OCI-M2 (cell line): ENCODE measurements at regions not wholly inside any gene's neighbourhood (a gene's known extent, or its start where the extent isn't known, plus 50 kb on each side); places are given as distances from the start of the nearest gene placed in this dataset.

Experiments
- DNase-seq: peaks from one replicate; lab custom pipeline; 2025; ENCODE audit not compliant: unreplicated experiment; lab: John Stamatoyannopoulos, UW

DNA sequence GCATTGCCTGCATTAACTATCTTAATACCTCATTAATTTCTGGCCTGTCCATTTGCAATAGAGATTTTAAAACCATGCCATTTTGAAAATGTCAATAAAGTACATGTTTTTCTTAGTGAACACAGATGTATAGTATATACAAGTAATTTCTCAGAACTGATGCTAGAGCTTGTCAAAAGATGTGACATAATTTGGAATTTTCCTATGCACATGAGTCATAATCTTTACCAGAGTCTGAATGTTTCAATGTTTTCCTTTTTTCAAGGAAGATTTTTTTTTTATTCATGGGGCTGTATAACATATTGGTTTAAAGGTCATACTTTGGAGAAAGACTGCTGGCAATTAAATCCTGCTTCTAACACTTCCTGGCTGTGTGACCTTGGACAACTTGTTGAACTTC, 1347.5 kb upstream of the ADGRB3 start:
- DNase-seq: no peak

DNA sequence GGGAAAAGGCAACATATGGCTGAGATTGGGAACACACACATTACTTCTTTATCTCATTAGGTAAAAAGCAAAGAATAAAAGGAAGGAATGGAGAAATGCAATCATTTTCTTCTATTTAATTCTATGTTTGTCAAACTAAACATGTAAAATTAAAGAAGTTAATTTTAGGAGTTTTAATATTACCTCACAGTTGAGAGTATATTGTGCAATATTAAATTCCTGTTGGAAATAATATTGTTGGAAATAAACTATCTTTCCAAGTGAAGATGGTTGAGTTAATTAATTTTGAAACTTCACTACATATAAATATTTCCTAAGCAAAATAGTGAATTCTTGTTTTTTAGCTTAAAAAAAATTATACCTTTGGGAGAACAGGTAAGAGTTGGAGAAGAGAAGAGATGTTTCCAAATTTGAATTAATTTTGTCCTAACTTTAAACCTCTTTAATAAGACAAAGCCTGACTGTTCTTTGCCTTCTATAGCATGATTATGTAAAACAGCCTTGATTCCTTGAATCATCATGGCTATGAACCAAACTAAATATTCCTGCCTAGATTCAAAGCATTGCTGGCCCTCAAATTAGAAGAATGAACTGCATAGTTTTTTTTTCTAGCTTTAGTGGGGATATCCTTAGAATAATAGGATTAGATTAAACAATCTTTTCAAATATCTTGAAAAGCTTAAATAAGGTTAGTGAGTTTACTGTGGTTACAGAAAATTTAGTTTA, 1349.1 kb upstream of the ADGRB3 start:
- no peak for DNase-seq

DNA sequence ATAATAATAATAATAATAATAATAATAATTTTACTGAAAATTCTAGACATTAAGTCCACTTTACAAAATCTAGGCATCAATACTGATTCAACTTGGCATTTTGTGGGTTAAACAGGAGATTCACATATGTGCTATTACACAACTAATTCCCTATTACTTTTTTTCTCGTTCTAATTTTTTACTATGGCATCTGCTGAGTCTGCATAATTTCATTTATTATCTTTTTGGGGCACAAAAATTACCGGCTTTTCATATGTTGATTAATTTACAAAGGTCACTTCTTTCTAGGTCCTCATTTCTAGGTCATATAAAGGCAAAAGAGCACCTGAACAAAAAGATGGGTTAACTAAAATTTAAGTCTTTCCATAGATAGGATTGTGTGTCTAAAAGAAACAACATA, 1357.8 kb upstream of the ADGRB3 start:
- DNase-seq: no peak

DNA sequence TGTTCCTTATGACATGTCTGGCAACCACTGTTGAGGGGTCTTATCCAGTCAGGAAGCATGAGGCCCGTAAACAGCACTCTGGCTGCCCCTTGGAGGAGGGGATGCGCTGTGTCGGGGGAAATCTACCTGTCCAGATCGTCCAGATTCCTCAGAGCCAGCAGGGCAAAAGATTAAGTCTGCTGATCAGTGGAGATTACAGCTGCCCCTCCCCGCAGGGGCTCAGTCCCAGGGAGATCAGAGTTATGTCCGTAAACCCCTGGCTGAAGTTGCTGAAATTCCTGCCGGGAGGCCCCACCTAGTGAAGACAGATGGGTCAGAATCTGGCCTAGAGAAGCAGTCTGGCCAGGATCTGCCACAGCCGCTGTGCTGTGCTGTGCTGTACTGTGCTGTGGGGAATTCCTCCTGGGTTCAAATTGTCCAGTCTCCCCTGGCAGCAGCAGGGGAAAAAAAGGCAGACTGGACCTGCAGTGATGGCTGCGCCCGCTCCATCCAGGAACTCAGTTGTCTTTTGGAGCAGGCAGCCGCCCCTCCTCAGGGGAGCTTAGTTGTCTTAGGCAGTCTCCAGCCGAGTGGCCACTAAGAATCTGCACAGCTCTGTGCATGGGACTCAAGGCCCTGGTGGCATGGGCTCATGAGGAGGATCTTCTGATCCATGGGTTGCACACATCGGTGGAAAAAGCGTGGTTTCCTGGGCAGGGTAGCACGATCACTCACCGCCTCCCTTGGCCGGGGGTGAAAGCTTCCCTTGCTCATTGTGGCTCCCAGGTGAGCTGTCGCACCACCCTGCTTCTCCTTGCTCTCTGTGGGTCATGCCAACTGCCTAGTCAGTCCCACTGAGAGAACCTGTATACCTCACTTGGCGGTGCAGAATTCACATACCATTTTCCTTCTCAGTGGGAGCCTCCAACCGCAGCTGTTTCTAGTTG, 1368.8 kb upstream of the ADGRB3 start:
- DNase-seq: no peak

DNA sequence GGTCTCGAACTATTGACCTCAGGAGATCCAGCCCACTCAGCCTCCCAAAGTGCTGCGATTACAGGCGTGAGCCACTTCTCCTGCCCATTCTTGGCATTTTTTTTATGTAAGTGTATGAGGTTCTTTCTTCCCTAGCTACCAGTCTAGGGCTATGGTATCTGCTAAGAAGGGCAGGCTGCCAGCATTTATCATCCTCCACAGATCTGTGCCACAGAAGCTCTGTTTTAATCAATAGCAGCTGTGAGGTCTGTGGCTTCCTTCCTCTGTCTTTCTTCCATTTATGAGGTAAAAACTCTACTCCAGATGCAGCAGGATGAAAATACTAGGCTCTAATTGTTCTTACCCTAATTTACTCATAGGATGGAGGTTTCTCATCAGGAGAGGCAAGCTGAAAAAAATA, 1382.4 kb upstream of the ADGRB3 start:
- no peak for DNase-seq

DNA sequence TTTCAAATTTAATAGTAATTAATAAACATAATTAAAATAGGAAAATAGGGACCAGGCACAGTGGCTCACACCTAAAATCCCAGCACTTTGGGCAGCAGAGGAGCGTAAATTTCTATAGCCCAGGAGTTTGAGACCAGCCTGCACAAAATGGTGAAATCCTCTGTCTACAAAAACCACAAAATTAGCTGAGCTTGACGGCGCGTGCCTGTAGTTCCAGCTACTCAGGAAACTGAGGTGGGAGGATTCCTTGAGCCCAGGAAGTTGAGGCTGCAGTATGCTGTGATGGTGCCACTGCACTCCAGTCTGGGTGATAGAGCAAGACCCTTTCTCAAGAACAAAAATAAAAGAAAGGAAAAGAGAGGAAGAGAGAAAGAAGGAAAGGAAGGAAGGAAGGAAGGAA, 1387.0 kb upstream of the ADGRB3 start:
- DNase-seq: no peak

DNA sequence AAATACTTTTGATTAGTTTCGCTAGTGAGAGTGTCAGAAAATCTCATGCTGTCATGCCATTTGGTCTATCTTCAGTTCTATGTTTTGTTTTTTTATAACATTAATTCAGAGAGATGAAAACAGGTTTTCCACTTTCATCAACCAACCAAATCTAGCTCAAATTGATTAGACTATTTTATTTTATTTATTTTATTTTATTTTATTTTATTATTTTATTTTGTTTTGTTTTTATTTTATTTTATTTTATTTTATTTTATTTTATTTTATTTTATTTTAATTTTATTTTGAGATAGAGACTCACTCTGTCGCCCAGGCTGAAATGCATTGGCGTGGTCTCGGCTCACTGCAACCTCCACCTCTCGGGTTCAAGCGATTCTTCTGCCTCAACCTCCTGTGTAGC, 1391.0 kb upstream of the ADGRB3 start:
- no peak for DNase-seq

DNA sequence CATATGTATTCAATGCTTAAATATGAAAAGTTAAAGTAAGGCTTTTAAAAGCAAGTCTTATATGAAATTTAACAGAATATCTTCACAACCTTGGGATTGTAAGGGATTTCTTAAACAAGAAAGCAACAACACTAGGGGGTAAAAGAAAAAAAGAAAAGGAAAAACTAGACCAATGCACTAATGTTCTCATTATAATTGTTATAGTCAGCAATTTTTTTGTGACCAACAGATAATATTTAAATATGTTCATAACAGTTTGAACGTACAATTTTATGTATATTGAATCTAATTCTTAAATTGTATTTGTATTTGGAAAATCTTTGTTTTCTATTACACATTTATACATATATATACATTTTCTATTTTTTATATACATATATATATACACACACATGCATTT, 1397.8 kb upstream of the ADGRB3 start:
- DNase-seq: no peak

DNA sequence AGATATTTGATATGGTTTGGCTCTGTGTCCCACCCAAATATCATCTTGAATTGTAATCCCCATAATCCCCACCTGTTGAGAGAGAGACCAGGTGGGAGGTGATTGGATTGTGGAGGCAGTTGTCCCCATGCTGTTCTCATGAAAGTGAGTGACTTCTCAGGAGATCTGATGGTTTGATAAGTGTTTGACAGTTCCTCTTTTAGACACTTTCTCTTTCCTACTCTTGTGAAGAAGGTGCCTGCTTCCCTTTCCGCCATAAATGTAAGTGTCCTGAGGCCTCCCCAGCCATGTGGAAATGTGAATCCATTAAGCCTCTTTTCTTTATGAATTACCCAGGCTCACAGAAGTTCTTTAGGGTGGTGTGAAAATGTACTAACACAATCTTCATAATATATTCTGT, 1404.0 kb upstream of the ADGRB3 start:
- no peak for DNase-seq

DNA sequence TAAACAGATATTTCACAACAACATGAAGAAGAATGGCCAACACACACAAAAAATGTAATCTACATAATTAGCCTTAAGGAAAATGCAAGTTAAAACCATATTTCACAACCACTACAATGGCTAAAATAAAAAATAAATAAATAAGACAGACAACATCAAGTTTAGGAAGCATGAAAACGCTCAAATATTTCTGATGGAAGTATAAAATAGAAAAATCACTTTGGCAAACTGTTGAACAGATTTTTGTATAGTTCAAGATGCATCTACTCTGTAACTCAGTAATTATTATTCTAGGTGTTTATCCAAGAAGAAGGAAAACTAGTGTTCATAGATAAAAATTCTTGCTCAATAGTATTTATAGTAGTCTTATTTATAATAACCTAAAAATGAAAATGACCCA, 1410.1 kb upstream of the ADGRB3 start:
- DNase-seq: no peak

DNA sequence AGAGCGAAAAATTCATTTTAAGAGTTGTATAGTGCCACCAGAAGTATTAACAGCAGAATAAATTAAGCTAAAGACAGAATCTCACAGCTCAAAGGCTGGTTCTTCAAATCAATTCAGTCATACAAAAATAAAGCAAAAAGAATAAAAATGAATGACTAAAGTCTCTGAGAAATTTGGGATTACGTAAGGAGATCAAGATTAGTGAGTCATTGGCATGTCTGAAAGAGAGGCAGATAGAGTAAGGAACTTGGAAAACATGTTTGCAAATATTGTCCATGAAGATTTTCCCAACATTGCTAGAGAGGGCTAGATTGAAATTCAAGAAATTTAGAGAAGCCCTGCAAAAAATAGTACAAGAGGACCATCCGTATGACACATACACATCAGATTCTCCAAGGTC, 1413.9 kb upstream of the ADGRB3 start:
- no peak for DNase-seq

DNA sequence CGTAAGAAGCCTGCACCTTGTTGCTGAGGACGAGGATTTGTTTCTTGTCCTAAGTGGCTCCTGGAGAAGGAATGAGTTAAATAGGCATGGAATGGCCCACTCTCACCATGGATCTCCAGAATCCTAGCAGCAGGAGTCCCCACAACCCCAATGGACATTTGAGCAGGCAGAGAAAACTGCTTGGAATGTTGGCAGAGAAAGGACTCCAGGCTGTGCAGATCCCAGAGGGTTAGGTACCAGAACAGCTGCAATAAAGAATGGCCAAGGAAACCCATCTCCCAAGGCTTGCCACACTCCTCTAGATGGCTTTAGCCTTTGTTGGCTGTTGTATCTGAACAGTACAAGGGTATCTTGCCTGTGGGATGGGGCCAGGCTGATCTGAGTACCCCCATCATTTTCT, 1415.7 kb upstream of the ADGRB3 start:
- DNase-seq: no peak

DNA sequence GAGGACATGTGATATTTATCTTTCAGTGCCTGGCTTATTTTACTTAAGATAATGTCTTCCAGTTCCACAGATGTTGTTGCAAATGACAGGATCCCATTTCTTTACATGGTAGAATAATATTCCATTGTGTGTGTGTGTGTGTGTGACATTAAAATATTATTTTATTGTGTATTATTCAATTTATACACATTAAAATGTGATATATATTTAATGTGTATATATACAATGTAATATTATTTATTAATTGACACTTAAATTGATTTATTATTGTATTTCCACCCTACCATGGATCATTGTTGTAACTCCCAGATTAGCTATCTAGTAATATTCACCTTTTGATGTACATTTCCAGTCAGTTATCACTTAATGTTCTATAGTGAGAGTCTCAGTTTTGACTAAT, 1422.5 kb upstream of the ADGRB3 start:
- DNase-seq: no peak

DNA sequence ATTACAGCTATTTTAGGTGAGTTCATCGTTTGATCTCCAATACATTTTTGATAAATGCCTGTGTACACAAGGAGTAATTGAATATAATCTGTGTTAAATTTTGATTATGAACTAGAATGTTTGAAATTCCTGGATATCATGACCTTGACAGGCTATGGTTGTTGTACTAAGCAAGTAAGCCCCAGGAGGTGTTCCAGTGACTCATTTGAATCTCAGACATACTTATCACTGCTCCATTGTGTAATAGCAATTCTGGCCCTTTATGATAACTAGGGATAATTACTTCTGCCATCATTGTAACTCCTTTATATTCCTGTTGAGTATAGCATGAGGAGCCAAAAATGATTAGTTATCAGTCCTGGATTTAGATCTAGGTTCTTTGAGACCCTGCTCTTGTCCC, 1424.6 kb upstream of the ADGRB3 start:
- no peak for DNase-seq

DNA sequence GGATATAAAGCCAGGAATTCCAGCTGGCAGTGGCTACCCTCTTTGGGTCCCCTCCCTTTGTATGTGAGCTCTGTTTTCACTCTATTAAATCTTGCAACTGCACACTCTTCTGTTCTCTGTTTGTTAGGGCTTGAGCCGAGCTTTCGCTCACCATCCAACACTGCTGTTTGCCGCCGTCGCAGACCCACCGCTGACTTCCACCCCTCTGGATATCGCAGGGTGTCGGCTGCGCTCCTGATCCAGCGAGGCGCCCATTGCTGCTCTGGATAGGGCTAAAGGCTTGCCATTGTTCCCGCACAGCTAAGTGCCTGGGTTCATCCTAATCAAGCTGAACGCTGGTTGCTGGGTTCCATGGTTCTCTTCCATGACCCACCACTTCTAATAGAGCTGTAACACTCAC, 1433.5 kb upstream of the ADGRB3 start:
- no peak for DNase-seq

DNA sequence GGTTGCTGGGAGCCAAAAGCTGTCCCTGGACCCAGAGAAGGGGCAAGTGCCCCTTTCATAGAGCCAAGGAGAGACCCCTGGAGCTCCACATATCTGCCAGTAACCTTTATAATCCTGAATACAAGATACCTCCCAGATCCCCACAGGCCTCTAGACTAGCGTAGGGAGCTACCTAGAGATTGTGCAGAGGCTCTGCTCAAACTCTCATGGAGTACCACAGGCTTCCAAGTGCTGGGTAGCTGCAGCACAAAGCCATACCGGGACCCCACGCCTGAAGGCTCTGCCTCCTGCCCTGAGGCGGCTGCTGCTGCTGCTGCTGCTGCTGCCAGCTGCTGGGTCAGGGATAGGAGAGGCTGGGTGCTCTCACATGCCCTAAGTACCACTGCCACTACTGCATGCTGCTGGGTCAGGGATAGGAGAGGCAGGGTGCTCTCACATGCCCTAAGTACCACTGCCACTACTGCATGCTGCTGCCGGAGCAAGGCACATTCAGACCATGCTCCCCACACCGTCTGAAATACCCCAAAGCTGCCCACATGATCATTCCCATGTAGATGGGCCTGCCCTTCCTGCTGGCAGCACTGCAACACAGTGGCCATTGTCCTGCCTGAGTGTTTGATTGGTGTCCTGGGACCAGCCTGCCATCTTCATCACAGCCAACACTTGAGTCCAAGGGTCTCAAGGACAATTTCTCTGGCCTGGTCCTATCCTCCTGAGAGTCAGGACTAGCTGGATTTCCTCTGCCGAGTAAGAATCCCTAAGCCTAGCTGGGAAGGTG, 1434.3 kb upstream of the ADGRB3 start:
- no peak for DNase-seq

DNA sequence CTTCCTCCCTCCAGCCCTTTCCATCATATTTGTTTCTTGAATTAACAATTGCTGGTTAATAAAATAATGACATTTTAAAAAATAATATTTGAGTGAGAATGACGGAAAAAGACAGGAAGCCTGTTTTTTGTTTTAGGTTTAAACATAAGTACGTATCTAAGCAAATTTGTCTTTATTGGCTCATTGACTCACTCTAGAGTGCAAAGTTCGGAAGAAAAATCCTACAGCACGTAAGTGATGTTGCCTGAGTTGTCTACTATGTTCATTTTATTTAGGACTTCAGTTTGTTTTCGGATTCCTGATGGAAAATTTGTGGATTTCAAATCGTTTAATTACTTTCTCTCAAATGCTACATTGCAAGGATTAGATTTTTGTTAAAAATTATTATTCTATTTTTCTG, 1435.7 kb upstream of the ADGRB3 start:
- no peak for DNase-seq

DNA sequence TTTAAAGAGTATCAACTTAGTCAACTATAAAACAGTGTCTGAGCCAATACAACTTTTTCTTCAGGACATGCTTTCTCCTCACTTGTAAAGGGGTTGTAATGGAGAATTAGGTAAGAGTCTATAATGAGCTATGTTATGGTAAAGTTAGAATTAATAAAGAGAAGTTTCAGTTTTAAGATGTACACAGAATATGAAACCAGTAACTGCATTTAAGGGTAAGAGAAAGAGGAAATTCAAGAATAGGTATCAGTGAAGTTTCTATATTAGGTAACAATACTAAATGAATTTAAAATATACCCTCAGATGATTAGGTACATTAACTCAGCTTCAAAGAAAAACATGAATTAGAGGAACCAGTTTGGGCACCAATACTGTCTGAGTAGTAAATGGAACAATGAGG, 1444.3 kb upstream of the ADGRB3 start:
- no peak for DNase-seq

DNA sequence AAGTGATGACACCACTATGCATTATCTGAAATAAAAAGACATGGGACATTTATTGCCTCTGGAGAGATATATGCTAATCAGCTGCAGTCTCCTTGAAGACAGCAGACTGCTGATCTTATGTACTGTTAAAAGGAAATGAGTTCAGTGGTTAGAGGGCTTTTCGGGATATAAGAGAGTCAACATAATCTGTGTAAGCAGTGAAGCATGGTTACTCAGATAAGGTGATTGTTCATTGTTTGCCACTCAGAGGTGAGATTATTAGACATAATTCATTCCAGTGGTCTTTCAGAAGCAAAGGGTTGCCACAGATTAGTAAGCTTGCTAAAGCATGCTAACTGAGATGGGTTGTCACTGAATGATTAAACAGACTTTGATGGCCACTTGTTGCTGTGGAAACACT, 1450.7 kb upstream of the ADGRB3 start:
- peak; percentile 84 for DNase-seq

DNA sequence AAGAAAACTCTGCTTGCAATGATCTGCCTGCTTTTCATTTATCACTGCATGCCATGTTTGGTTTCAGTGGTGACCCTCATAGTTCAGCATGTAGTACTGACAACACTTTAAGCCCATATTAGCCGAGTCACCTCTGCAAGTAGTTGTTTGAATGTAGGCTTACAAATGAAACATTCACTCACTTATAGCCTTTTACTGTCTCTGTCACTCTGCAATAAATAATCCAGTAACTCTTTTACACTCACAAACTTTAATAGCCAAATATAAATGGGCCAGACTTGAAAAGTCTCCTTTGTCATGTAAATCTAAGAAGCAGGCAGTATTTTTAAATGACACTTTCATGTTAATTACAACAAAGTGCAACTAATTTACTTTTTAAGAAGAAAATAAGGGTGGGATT, 1460.0 kb upstream of the ADGRB3 start:
- DNase-seq: no peak

DNA sequence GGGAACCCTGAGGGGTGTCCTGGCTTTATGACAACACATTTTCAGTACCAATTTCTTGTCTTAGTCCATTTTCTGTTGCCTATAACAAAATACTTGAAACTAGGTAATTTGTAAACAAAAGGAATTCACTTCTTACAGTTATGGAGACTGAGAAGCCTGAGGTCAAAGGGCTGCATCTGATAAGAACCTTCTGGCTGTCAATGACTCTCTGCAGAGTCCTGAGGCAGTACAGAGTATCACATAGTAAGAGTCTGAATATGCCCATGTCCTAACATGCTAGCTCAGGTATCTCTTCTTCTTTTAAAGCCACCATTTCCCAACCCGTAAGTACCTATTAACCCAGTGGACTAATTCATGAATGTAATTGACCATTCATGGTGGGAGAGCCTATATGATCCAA, 1458.6 kb upstream of the EYS start:
- no peak for DNase-seq

DNA sequence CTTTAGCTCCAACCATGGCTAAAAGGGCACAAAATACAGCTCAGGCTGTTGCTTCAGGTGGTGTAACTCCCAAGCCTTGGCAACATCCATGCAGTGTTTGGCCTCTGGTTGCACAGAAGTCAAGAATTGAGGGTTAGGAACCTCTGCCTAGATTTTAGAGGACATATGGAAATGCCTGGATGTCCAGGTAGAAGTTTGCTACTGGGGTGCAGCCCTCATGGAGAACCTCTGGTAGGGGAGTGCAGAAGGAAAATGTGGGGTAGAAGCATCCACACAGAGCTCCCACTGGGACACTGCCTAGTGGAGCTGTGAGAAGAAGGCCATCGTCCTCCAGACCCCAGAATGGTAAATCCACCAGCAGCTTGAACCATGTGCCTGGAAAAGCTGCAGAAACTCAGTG, 1453.8 kb upstream of the EYS start:
- DNase-seq: no peak
